Activated CD4-positive, alpha-beta T cell treated with anti-CD3 and anti-CD28 coated beads, Interleukin-2, amount 50 U/mL, for 48 hours (primary cell): ENCODE measurements at regions not wholly inside any gene's neighbourhood (a gene's known extent, or its start where the extent isn't known, plus 50 kb on each side); places are given as distances from the start of the nearest gene placed in this dataset.

Experiments used
- DNase-seq, 2 experiments: peaks; one replicate each; pipeline ENCODE4 v3.0.0-alpha.2; 2020

GRCh38 chr3:194073926-194074325 is 62.0 kb upstream of the HES1 start:
- DNase-seq = no peak

DNA sequence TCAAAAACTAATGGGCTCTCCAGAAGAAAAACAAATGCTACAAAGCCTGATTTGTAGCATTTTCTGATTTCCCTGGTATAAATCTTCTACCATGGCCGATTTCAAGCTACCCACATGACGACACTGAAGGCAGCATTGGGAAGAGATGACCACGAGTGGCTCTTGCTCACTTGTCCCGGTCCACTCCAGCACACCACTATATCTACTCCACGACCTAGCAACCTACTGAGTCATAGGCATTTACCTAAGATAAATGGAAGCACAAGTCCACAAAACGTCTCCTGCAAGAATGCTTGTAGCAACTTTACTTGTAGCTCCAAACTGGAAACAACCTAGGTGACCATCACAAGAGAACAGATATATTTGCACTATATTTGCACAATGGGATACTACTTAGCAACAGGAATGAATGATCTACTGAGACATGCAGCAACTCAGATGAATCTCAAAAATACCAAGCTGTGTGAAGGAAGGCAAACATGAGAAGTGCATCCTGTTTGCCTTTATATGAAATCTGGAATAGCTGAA is 60.8 kb upstream of the HES1 start:
- no peak for DNase-seq

GRCh38 chr3:194075802-194076460 is 60.0 kb upstream of the HES1 start:
- DNase-seq = no peak

DNA sequence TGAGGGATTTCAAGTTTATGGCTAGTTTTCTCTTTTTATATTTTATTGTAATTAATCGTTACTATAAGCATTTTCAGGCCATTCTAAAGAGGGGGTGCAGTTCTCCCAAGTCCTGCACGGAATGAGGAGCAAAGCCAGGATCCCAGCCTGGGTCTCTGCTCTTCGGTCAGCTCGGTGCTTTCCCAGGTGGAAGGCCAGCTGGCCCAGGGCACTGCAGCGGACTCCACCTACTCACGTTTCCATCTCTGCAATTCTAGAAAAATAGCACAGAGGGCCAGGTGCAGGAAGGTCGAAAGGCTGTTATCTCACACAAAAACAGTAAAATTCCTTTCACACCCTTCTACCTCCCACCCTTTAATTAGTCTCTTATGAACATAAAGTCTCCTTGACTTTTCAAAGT is 59.5 kb upstream of the HES1 start:
- no peak for DNase-seq

DNA sequence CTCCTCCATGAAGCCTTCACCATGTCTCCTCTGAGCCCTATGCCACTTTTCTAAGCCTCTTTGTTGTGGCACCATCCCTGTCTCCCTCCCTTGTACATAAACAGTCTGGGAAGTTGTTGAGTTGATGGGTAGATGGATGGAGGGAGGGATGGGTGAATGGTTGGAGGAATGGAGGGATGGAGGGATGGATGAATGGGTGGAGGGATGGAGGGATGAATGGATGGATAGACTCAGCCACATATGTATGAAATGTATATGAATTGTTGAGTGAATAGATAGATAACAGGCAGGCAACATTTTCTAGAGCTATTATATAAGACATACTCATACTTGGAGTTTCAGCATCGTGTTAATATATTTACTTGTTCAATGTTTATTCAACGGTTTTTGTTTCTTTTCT is 58.3 kb upstream of the HES1 start:
- DNase-seq = no peak

DNA sequence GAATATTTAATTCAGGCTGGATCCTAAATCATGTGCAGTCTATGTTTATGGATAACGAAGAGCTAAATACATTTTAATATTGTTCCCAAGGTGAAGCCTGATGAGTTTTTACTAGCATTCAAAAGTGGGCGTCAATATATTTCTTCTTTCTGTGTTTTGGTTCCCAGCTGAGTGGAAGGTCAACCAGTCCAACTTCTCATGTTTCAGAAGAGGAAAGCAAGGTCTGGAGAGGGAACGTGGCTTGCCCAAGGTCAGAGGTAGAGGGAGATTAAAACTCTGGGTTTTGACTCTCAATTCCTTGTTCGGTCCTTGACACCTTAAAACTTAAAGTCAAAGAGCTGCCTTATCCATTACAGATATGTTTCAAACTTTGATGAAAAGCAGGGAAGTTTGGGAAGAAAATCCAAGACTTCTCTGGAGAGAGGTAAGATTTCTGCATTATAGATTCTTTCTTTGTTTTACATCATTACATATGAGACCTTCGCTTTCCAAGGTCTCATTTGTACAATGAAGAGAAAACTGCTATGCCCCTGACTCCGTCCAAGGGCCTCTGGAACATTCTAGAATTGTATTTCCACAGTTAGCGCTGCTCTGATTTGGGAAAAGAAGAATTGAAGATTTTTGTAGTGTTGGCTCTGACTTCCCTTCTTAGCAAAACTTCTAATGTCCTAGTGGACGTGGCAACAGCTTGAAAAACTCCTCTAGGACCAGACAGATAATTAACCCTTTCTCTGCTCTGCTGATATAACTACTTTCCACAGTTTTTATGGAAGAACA is 57.7 kb upstream of the HES1 start:
- DNase-seq = no peak

DNA sequence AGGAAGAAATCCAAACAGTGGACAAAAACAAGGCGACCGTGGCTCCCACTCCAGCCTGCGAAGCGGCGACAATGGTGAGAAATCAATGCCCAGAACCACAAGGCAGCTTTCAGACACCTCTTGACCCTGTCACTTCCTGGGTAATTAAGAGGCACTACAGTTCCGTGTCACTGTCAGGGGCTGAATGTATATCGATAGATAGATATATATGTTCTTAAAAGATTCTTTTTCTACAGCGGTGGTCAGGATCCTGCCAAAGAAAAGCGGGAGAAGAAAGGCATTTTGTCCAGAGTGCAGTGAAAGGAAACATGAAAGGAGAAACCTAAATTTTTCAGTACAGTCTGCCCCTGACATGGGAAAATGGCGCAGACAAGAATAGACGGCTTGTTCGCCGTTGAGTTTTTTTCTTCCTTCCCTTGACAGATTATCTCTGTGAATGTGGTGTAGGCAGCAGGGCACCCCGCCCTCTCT is 56.2 kb upstream of the HES1 start:
- no peak for DNase-seq

- no peak for DNase-seq
Measured at GRCh38 chr3:194080436-194080835, 55.5 kb upstream of the HES1 start.

DNA sequence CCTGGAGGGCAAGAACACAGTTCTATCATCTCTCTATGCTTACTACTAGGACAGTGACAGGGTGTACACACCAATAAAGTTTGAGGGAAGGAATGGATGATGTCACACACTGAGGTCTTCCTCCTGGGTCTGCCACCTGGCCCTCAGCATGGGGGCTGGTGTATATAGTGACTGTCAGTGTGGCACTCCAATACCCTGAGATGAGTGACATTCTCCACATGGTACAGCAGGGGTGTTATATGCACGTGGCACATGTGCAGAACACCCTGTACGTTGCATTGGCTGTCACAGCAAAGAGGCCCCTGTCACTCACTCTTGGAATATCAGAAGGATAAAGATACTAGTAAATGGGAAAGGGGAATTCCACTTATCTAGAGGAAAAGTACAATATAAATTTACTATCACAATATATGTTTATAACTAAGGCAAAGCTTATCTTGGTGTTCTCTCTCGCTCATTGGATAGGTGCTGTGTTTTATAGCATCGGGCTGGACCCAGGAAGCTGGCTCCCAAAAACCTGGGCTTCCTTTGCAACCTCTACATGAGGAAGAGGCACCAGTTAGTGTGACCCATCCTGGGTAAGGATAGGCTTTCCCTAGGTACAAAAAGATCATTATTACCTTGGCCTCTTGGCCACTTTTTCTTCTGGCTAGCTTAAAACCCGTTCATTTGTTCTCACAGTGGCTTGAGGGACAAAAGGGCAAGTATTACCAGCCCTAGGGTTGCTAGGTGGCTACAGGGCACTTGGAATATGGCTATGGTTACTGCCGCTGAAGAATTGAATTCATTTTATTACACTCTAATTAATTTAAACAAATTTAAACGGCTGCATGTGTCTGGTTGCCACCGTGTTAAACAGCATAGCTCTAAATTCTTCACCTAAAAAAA is 54.8 kb upstream of the HES1 start:
- no peak for DNase-seq

DNA sequence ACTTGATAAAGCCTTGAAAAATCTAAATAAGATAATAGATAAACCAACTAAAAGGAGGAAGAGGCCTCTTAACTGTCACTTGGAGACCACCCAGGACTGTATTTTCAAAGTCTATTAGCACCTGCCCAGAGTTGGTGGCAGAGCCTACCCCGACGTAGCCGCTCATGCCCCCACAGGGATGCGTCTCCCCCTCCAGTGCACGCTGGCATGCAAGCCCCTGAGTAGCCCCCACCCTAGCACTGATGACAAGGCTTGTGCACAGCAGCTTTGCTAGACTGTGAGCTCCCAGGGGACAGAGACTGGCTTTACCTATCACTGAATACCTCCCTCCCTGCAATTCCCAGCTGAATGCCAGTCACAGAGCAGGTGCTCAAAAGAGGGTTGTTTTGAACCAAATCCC is 54.1 kb upstream of the HES1 start:
- DNase-seq = no peak

- DNase-seq = no peak
Measured at GRCh38 chr3:194082743-194083636, 53.0 kb upstream of the HES1 start.

DNA sequence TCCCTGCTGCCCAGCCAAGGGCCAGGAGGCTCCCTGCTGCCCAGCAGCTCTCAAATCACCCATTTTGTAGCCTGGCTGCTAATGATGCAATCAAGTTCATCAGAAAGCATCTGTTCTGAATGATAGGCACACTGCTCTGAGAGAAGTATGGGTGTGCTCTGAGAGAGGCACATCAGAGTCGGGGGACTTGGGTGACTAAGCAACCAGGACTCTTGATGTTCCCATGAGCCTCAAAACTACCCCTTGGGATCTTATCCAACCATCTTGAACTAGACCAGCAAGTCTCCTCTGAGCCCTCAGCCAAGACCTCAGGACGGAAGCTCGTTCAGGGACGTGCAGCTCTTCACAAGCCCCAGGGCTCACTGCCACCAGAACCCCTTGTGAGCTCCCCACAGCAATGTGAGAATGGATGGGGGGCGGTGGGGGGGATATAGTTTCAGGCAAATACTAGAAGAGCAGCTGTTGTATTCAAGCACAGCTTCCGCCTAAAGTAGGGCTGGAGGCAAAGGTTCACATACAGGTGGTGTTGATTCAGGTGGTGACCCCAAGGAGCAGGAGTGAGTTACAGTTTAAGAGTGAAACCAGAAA is 52.2 kb upstream of the HES1 start:
- no peak for DNase-seq

- DNase-seq = no peak
Measured at GRCh38 chr3:194084284-194084683, 51.7 kb upstream of the HES1 start.
